HCT116 (cell line): ENCODE measurements at regions not wholly inside any gene's neighbourhood (a gene's known extent, or its start where the extent isn't known, plus 50 kb on each side); places are given as distances from the start of the nearest gene placed in this dataset.

Source experiments
- ATAC-seq: fragments of 200-7000 bp; cut with Tn5 transposase; 2 replicates; pipeline ENCODE4 v1.9.1; 2020; ENCODE audit warnings: mild to moderate bottlenecking, moderate library complexity
- BruUV-seq: library from RNA; stranded (reverse); fragments of 400-500 nt; replicated peaks from 2 replicates; lab custom pipeline; 2021; lab: Mats Ljungman, UMichigan
- CTCF ChIA-PET: fragments of 300-600 bp; sonication (Branson Sonifier 250); formaldehyde crosslinking; loops from one replicate; lab custom pipeline; 2021; ENCODE audit warnings: antibody characterized with exemption; lab: Charles Lee
- POLR2A ChIA-PET: fragments of 300-600, 350-600 bp; sonication (Branson Sonifier 250); formaldehyde crosslinking; loops from one replicate; lab custom pipeline; 2021; ENCODE audit warnings: antibody characterized with exemption; lab: Charles Lee
- RAD21 ChIA-PET, 2 experiments: fragments of 300-600 bp; sonication (Branson Sonifier 250); formaldehyde crosslinking; loops; one replicate each; lab custom pipeline; 2023; ENCODE audit warnings: low total read pairs in 2 of 2; ENCODE audit not compliant: uncharacterized antibody in 2 of 2, unreplicated experiment in 2 of 2, low non-redundant PET in 1 of 2; lab: Charles Lee
- DNase-seq: peaks from one replicate; pipeline ENCODE4 v3.0.0-alpha.2; 2010; ENCODE audit warnings: low read depth, low spot score
- H2AFZ ChIP-seq: fragments of 200-600 bp; shearing (Covaris generic), sonication (generic); 2 replicates; pipeline ENCODE4 v1.6.1; 2017; ENCODE audit warnings: low read depth, mixed run types, mixed read lengths, antibody characterized with exemption, low read length; ENCODE audit not compliant: poor library complexity, severe bottlenecking
- H3K27ac ChIP-seq: 2 replicates; pipeline ENCODE4 v1.5.1; 2012; ENCODE audit warnings: low read depth, low read length
- H3K27me3 ChIP-seq: fragments of 200-600 bp; sonication (generic); 2 replicates; pipeline ENCODE4 v1.6.1; 2016; ENCODE audit warnings: mixed run types, low read length, mixed read lengths; ENCODE audit not compliant: insufficient read depth
- H3K36me3 ChIP-seq, 2 experiments: fragments of 200-500 bp in 1 of 2; fragments of 200-600 bp in 1 of 2; sonication (Bioruptor generic) in 1 of 2; sonication (generic) in 1 of 2; 2 replicates each; pipeline versions ENCODE4 v1.5.1 to v1.6.1; 2014 to 2016; ENCODE audit warnings: low read length in 2 of 2, inconsistent platforms in 1 of 2, mixed read lengths in 1 of 2, mixed run types in 1 of 2; ENCODE audit not compliant: insufficient read depth in 2 of 2, control insufficient read depth in 1 of 2
- H3K4me1 ChIP-seq, 2 experiments: fragments of 200-600 bp in 1 of 2; sonication (generic) in 1 of 2; 2 replicates each; pipeline versions ENCODE4 v1.5.1 to v1.6.1; 2012 to 2017; ENCODE audit warnings: low read length in 2 of 2, inconsistent platforms in 1 of 2, mild to moderate bottlenecking in 1 of 2, mixed read lengths in 1 of 2, mixed run types in 1 of 2, moderate library complexity in 1 of 2; ENCODE audit not compliant: insufficient read depth in 2 of 2, control insufficient read depth in 1 of 2
- H3K4me2 ChIP-seq: fragments of 200-600 bp; sonication (generic); 2 replicates; pipeline ENCODE4 v1.6.1; 2017; ENCODE audit warnings: mixed run types, low read length, mixed read lengths
- H3K4me3 ChIP-seq, 2 experiments: fragments of 200-600 bp in 1 of 2; sonication (generic) in 1 of 2; replicated peaks in 1 of 2; 2 replicates each; pipeline ENCODE4 v1.5.1; 2011 to 2016; ENCODE audit warnings: low read length in 2 of 2, control low read depth in 1 of 2, low read depth in 1 of 2, mild to moderate bottlenecking in 1 of 2, mixed read lengths in 1 of 2, mixed run types in 1 of 2
- H3K79me2 ChIP-seq: fragments of 200-600 bp; sonication (generic); 2 replicates; pipeline ENCODE4 v1.6.1; 2017; ENCODE audit warnings: mild to moderate bottlenecking, mixed run types, low read length, moderate library complexity, mixed read lengths; ENCODE audit not compliant: insufficient read depth
- H3K9ac ChIP-seq: fragments of 200-600 bp; sonication (generic); 2 replicates; pipeline ENCODE4 v1.6.1; 2016; ENCODE audit warnings: low read length, mixed read lengths
- H3K9me2 ChIP-seq: fragments of 200-600 bp; sonication (generic), shearing (Covaris generic); 2 replicates; pipeline ENCODE4 v1.6.1; 2017; ENCODE audit warnings: mixed run types, mild to moderate bottlenecking, moderate library complexity; ENCODE audit not compliant: insufficient read depth
- H3K9me3 ChIP-seq, 2 experiments: fragments of 200-500 bp in 1 of 2; fragments of 200-600 bp in 1 of 2; sonication (Bioruptor generic) in 1 of 2; sonication (generic) in 1 of 2; 2 replicates each; pipeline ENCODE4 v1.6.1; 2014 to 2017; ENCODE audit warnings: low read length in 2 of 2, mixed read lengths in 2 of 2, inconsistent platforms in 1 of 2, low read depth in 1 of 2, mild to moderate bottlenecking in 1 of 2, mixed run types in 1 of 2, moderate library complexity in 1 of 2; ENCODE audit not compliant: control insufficient read depth in 1 of 2, insufficient read depth in 1 of 2
- H4K20me1 ChIP-seq: fragments of 200-600 bp; sonication (generic), shearing (Covaris generic); 2 replicates; pipeline ENCODE4 v1.6.1; 2017; ENCODE audit warnings: mixed run types, mild to moderate bottlenecking, moderate library complexity; ENCODE audit not compliant: insufficient read depth
- ATF3 ChIP-seq: IDR thresholded peaks from 2 replicates; pipeline ENCODE4 v1.6.1; 2012
- CBX3 ChIP-seq: IDR thresholded peaks from 2 replicates; pipeline ENCODE4 v1.6.1; 2012; ENCODE audit warnings: low read depth
- CEBPB ChIP-seq: IDR thresholded peaks from 2 replicates; pipeline ENCODE4 v1.6.1; 2012; ENCODE audit warnings: low read depth
- CTCF ChIP-seq, 3 experiments: fragments of 200-600 bp in 1 of 3; sonication (generic) in 1 of 3; IDR thresholded peaks in 2 of 3; conservative IDR thresholded peaks in 1 of 3; 2 replicates each; pipeline ENCODE4 v1.5.1; 2012 to 2017; ENCODE audit warnings: low read depth in 2 of 3, low read length in 2 of 3, antibody characterized with exemption in 1 of 3, borderline replicate concordance in 1 of 3, control low read depth in 1 of 3, mild to moderate bottlenecking in 1 of 3, mixed read lengths in 1 of 3, mixed run types in 1 of 3, moderate library complexity in 1 of 3; ENCODE audit not compliant: insufficient read depth in 1 of 3
- EGR1 ChIP-seq: IDR thresholded peaks from 2 replicates; pipeline ENCODE4 v1.6.1; 2012; ENCODE audit warnings: low read depth
- EZH2 ChIP-seq: fragments of 200-600 bp; sonication (generic); IDR thresholded peaks from 2 replicates; pipeline ENCODE4 v1.6.1; 2017; ENCODE audit warnings: antibody characterized with exemption, mixed run types
- EZH2phosphoT487 ChIP-seq: fragments of 200-600 bp; IDR thresholded peaks from 2 replicates; pipeline ENCODE4 v1.6.1; 2018; ENCODE audit warnings: antibody characterized with exemption, borderline replicate concordance
- POLR2A ChIP-seq: IDR thresholded peaks from 2 replicates; pipeline ENCODE4 v1.7.0; 2011; ENCODE audit warnings: borderline replicate concordance; ENCODE audit not compliant: insufficient read depth, insufficient read length; ENCODE audit errors: extremely low read depth
- POLR2AphosphoS5 ChIP-seq: IDR thresholded peaks from 2 replicates; pipeline ENCODE4 v1.6.1; 2011; ENCODE audit warnings: mild to moderate bottlenecking, low read depth, low read length, moderate library complexity
- REST ChIP-seq: IDR thresholded peaks from 2 replicates; pipeline ENCODE4 v1.6.1; 2012; ENCODE audit warnings: low read depth
- SP1 ChIP-seq: IDR thresholded peaks from 2 replicates; pipeline ENCODE4 v1.6.1; 2012; ENCODE audit warnings: low read depth
- SRF ChIP-seq: IDR thresholded peaks from 2 replicates; pipeline ENCODE4 v1.6.1; 2012; ENCODE audit warnings: low read depth
- TCF7L2 ChIP-seq: IDR thresholded peaks from 2 replicates; pipeline ENCODE4 v1.7.0; 2011; ENCODE audit warnings: borderline replicate concordance, inconsistent platforms; ENCODE audit not compliant: insufficient read depth, insufficient read length; ENCODE audit errors: extremely low read depth
- ZNF274 ChIP-seq: fragments of 200-500 bp; sonication (Bioruptor generic); IDR thresholded peaks from 2 replicates; pipeline ENCODE4 v1.6.1; 2014; ENCODE audit warnings: mild to moderate bottlenecking, low read depth, low read length, inconsistent platforms
- intact Hi-C: fragments of 100-400 bp; cut with micrococcal nuclease; formaldehyde crosslinking; loops from 2 replicates; pipeline ENCODE4 v1.10.0; 2022

GRCh38 chr11:101278286-101278685 is 148.7 kb upstream of the PGR start:
- Histone ChIP-seq H3K9me3 (no peaks in the 10 kb centered on the region), H3K27ac (no peak overlapping the region), H3K79me2 (no peaks in the 10 kb centered on the region), H3K4me3 (no peak overlapping the region), H3K9me2 (no peaks in the 10 kb centered on the region), H4K20me1 (no peaks in the 10 kb centered on the region), H3K27me3 (no peaks in the 10 kb centered on the region), H3K4me1 (no peaks in the 10 kb centered on the region), H3K9ac (no peak overlapping the region), H3K36me3 (no peaks in the 10 kb centered on the region), H3K4me2 (no peak overlapping the region), H2AFZ (no peak overlapping the region)
- CTCF ChIA-PET = no interaction called here
- RAD21 ChIA-PET = no interaction called here
- POLR2A ChIA-PET = no interaction called here
- DNase-seq (no peak), ATAC-seq (no peak)
- TF ChIP-seq SP1 = no peak
- TF ChIP-seq CTCF (IDR thresholded peaks at IDR 0.05 in 2 of 3, conservative IDR thresholded peaks at IDR 0.05 in 1 of 3; ENCODE audit: borderline replicate concordance in 1 of 3, insufficient read depth in 1 of 3, low read depth in 2 of 3, low read length in 2 of 3) = no peak
- TF ChIP-seq REST = no peak
- TF ChIP-seq POLR2A = no peak
- TF ChIP-seq ATF3 = no peak
- TF ChIP-seq TCF7L2 = no peak
- TF ChIP-seq ZNF274 = no peak
- no peak for TF ChIP-seq SRF
- TF ChIP-seq CBX3 = no peak
- TF ChIP-seq POLR2AphosphoS5 = no peak
- TF ChIP-seq EZH2phosphoT487 = no peak
- TF ChIP-seq EGR1 = no peak
- no peak for TF ChIP-seq EZH2
- TF ChIP-seq CEBPB = no peak
- intact Hi-C loops = no loop called here
- no TSS peak for BruUV-seq
